DMS 273 (cell line): ENCODE measurements at regions not wholly inside any gene's neighbourhood (a gene's known extent, or its start where the extent isn't known, plus 50 kb on each side); places are given as distances from the start of the nearest gene placed in this dataset.
A peak's percentile ranks its signal among the peaks of the same experiment; 100 is the strongest.
"Not testable (repeated sequence)": the region's sequence is repeated elsewhere in the genome, so short reads cannot be mapped to it uniquely, and the experiment has no call there.

Experiments used
- DNase-seq: peaks from one replicate; lab custom pipeline; 2025; ENCODE audit not compliant: unreplicated experiment; lab: John Stamatoyannopoulos, UW

GRCh38 chr14:56996721-56997399, 186.6 kb upstream of the OTX2 start:
- DNase-seq, result no peak

GRCh38 chr14:56995010-56995409, 184.7 kb upstream of the OTX2 start:
- no peak for DNase-seq

GRCh38 chr14:56992332-56992820, 182.1 kb upstream of the OTX2 start:
- no peak for DNase-seq

DNA sequence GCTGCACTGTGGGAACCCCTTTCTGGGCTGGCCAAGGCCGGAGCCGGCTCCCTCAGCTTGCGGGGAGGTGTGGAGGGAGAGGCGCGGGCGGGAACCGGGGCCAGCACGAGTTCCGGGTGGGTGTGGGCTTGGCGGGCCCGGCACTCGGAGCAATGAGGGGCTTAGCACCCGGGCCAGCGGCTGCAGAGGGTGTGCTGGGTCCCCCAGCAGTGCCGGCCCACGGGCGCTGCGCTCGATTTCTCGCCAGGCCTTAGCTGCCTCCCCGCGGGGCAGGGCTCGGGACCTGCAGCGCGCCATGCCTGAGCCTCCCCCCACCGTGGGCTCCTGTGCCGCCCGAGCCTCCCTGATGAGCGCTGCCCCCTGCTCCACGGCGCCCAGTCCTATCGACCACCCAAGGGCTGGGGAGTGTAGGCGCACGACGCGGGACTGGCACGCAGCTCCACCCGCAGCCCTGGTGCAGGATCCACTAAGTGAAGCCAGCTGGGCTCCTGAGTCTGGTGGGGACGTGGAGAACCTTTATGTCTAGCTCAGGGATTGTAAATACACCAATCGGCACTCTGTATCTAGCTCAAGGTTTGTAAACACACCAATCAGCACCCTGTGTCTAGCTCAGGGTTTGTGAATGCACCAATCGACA, 180.8 kb upstream of the OTX2 start:
- DNase-seq, result not testable (repeated sequence)

DNA sequence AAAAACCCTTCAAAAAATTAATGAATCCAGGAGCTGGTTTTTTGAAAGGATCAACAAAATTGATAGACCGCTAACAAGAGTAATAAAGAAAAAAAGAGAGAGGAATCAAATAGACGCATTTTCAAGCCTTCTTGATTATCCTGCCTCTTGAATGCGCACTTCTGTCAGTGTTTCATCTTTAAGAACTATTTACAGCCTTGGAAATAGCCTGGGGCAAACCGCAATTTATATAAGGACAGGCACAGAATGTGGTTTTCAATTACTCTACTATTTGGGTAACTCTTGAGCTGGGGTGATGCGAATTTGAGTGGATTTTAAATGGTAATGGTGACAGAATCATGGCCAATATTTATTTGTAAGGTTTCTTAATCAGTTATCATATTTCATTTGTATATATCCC, 179.1 kb upstream of the OTX2 start:
- DNase-seq, result no peak

- DNase-seq, result no peak
Measured at GRCh38 chr14:56979936-56980335, 169.7 kb upstream of the OTX2 start.

DNA sequence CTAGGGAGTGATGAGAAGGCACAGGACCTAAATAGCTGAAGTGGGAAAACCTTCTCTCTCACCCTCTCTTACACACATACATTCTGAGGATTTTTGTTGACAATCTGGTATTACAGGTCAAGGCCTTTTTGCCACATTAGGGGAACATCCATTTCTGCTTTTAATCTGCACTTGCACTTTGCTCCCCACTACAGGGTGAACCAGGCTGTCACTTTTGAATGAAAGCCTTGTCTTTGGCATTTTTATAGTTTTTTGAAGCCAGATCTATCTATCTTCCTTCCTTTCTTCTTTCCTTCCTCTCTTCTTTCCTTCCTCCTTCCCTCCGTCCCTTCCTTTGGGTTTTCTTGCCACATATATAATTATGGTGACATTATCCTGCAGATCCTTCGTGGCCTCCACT, 165.9 kb upstream of the OTX2 start:
- no peak for DNase-seq

DNA sequence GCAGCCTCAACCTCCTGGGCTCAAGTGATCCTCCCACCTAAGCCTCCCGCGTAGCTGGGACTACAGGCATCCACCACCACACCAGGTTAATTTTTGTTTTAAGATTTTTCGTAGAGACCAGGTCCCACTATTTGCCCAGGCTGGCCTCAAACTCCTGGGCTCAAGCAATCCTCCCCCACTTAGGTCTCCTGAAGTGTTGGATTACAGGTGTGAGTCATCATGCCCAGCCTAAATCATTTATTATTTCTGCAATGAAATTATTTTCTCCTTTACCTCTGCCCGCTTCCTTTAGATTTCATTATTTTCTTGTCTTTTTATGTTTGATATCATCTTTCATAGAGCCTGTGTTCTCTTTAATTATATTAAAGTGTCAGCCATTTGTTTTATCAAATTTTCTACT, 165.2 kb upstream of the OTX2 start:
- peak; percentile 3 for DNase-seq

- DNase-seq, result no peak
Measured at GRCh38 chr14:56972948-56973347, 162.7 kb upstream of the OTX2 start.

- DNase-seq, result no peak
Measured at GRCh38 chr14:56964895-56965294, 154.6 kb upstream of the OTX2 start.

- DNase-seq, result no peak
Measured at GRCh38 chr14:56963381-56963780, 153.1 kb upstream of the OTX2 start.

DNA sequence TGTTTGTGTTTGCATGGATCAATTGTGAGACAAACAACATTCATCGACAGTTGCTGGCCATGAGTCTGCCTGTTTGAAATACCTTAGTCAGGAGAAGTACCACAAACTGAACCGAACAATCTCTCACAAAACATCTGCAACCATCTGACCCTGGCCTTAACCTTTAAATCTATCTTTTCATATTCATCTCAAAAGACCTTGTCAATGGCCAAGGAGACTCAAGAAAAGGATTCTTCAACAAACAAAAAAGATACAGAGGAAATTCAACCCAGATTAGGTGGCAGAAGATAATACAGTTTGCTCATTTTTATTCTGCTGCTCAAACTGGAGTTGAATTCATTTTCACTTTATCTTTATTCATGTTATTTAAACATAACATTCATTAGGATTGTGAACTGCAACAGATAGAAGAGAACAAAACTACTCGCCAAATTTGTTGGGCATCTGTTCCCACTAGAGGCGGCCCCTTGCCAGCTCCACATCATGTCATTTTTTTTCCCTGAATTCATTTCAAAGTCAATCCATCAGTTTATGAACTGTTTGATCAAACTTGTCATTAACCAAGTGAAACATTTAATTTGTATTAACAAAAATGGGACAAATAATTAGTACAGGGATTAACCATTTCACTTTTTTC, 152.3 kb upstream of the OTX2 start:
- DNase-seq, result no peak

DNA sequence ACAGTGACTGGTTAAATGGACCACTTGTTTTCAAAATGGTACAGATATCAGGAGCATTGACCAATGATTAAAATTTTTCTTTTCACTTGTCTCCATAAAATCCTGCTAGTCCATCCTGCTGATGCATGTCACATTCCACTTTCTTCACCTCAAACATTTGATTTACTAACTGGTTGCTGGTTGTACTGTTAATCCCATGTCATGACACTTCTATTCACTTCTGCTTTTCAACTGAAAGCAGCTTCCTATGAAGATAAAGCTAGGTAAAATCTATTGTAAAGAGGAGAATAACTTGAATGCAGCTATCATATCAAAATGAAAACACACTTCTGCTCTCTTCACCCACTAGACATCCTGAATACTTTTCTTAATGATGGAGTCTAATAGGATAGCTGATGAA, 149.6 kb upstream of the OTX2 start:
- DNase-seq, result no peak

DNA sequence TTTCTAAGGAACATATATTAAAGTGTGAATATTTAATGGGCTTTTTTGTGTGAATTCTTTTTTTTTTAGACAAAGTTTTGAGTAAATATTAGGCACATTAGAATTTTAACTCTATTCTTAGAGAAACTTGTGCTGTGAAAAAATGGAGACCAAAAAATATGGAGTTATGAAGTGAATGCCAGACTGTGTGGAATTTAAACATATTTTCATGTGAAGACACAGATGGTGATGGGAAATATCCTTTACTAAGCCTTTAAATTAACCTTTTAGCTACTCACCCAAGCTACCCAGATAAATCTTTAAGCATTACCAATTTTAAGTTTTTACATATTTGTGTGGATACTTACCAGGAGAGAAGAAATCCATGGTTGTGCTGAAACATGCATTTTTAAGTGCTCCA, 148.8 kb upstream of the OTX2 start:
- no peak for DNase-seq

- DNase-seq, result no peak
Measured at GRCh38 chr14:56956182-56956581, 145.9 kb upstream of the OTX2 start.

- no peak for DNase-seq
Measured at GRCh38 chr14:56955745-56956144, 145.5 kb upstream of the OTX2 start.

- peak; percentile 32 for DNase-seq
Measured at GRCh38 chr14:56953884-56954283, 143.6 kb upstream of the OTX2 start.

- DNase-seq, result no peak
Measured at GRCh38 chr14:56952766-56953473, 142.6 kb upstream of the OTX2 start.

GRCh38 chr14:56949828-56950227, 139.5 kb upstream of the OTX2 start:
- DNase-seq, result peak; percentile 46

- no peak for DNase-seq
Measured at GRCh38 chr14:56945291-56945690, 135.0 kb upstream of the OTX2 start.

DNA sequence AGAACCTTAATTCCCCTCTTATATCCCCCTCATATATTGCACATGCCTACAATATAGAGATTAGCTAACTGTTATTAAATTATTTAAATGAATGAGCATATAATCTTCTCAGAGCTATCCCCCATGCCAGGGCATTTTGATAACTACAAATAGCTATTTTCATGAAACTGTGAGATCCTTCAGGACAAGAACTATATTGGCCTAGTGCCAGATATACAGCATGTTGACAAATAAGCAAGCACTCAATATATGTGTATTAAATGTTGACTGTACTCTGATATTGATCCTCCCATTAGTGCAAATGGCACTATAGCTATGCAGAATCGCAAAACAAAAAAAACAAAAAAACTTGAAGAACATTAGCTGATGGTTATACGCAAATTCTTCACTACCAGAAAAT, 134.1 kb upstream of the OTX2 start:
- no peak for DNase-seq

DNA sequence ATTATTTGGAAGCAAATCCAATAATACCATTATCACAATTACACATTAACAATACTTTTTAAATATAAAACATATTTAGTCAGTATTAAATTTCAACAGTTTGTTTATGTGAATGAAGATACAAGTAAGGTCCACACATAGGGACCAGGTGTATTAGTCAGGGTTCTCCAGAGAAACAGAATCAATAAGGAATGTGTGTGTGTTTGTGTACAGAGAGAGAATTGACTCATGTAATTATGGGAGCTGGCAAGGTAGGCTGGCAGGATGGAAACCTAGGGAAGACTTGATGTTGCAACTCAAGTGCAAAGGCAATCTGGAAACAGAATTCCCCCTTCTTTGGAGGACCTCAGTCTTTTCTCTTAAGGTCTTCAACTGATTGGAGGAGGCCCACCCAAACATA, 123.2 kb upstream of the OTX2 start:
- DNase-seq, result no peak
